ENCODE measurements at regions not wholly inside any gene's neighbourhood (a gene's known extent, or its start where the extent isn't known, plus 50 kb on each side); places are given as distances from the start of the nearest gene placed in this dataset.
A peak's percentile ranks its signal among the peaks of the same experiment; 100 is the strongest.

- no peak for TF ChIP-seq YY1 (IDR thresholded peaks at IDR 0.05; ENCODE audit: low read depth)
- TF ChIP-seq FOXM1 (IDR thresholded peaks at IDR 0.05; ENCODE audit: borderline replicate concordance, low read depth): no peak
- TF ChIP-seq TEAD4 (IDR thresholded peaks at IDR 0.05): no peak
- TF ChIP-seq CREB1 (IDR thresholded peaks at IDR 0.05; ENCODE audit: low read depth): no peak
- no peak for TF ChIP-seq CEBPB (IDR thresholded peaks at IDR 0.05)
- TF ChIP-seq RAD21 (IDR thresholded peaks at IDR 0.05; ENCODE audit: low read depth): no peak
- TF ChIP-seq USF1 (IDR thresholded peaks at IDR 0.05): no peak
- TF ChIP-seq TAF1 (IDR thresholded peaks at IDR 0.05; ENCODE audit: low read depth): no peak
- no peak for TF ChIP-seq MAX (IDR thresholded peaks at IDR 0.05)
- no peak for TF ChIP-seq TCF12 (IDR thresholded peaks at IDR 0.05; ENCODE audit: low read depth)
- TF ChIP-seq EGR1 (IDR thresholded peaks at IDR 0.05): no peak
- TF ChIP-seq NFIC (IDR thresholded peaks at IDR 0.05): no peak
- no peak for TF ChIP-seq EP300 (IDR thresholded peaks at IDR 0.05; ENCODE audit: borderline replicate concordance)
- no peak for TF ChIP-seq ZBTB7A (IDR thresholded peaks at IDR 0.05; ENCODE audit: low read depth)
Measured at GRCh38 chr7:116310141-116310540, 99.8 kb downstream of the TES start.

GRCh38 chr7:116311259-116311658 lies 100.9 kb downstream of the TES start:
- no peak for TF ChIP-seq EP300 (IDR thresholded peaks at IDR 0.05; ENCODE audit: borderline replicate concordance)

GRCh38 chr7:116311816-116312471 lies 101.6 kb downstream of the TES start:
- TF ChIP-seq MAX (IDR thresholded peaks at IDR 0.05) (no peak), CREB1 (IDR thresholded peaks at IDR 0.05; ENCODE audit: low read depth) (no peak)

GRCh38 chr7:116315293-116315692 lies 105.0 kb downstream of the TES start:
- no peak for TF ChIP-seq MAX (IDR thresholded peaks at IDR 0.05)
- no peak for TF ChIP-seq ZBTB7A (IDR thresholded peaks at IDR 0.05; ENCODE audit: low read depth)
- no peak for TF ChIP-seq EP300 (IDR thresholded peaks at IDR 0.05; ENCODE audit: borderline replicate concordance)
- TF ChIP-seq TAF1 (IDR thresholded peaks at IDR 0.05; ENCODE audit: low read depth): no peak
- TF ChIP-seq REST (IDR thresholded peaks at IDR 0.05; ENCODE audit: low read depth): no peak
- no peak for TF ChIP-seq USF1 (IDR thresholded peaks at IDR 0.05)
- no peak for TF ChIP-seq NFIC (IDR thresholded peaks at IDR 0.05)

- no peak for TF ChIP-seq ZBTB7A (IDR thresholded peaks at IDR 0.05; ENCODE audit: low read depth)
- TF ChIP-seq RAD21 (IDR thresholded peaks at IDR 0.05; ENCODE audit: low read depth): no peak
- TF ChIP-seq USF1 (IDR thresholded peaks at IDR 0.05): no peak
- no peak for TF ChIP-seq TCF12 (IDR thresholded peaks at IDR 0.05; ENCODE audit: low read depth)
- TF ChIP-seq TEAD4 (IDR thresholded peaks at IDR 0.05): no peak
- TF ChIP-seq EGR1 (IDR thresholded peaks at IDR 0.05): no peak
Measured at GRCh38 chr7:116315803-116316202, 105.5 kb downstream of the TES start.

- TF ChIP-seq FOXM1 (IDR thresholded peaks at IDR 0.05; ENCODE audit: borderline replicate concordance, low read depth) (peak; percentile 63; the same call in 1 of the 2 replicates), RAD21 (IDR thresholded peaks at IDR 0.05; ENCODE audit: low read depth) (0 out of 2 replicates have a peak, but pooled peaks have one; percentile 2), REST (IDR thresholded peaks at IDR 0.05; ENCODE audit: low read depth) (no peak), YY1 (IDR thresholded peaks at IDR 0.05; ENCODE audit: low read depth) (no peak), EP300 (IDR thresholded peaks at IDR 0.05; ENCODE audit: borderline replicate concordance) (peak; percentile 76; the same call in 1 of the 2 replicates), MAX (IDR thresholded peaks at IDR 0.05) (peak; percentile 22; the same call in 1 of the 2 replicates), TCF12 (IDR thresholded peaks at IDR 0.05; ENCODE audit: low read depth) (peak; percentile 52; the same call in 1 of the 2 replicates), USF1 (IDR thresholded peaks at IDR 0.05) (no peak), EGR1 (IDR thresholded peaks at IDR 0.05) (no peak), NFIC (IDR thresholded peaks at IDR 0.05) (peak; percentile 68), CEBPB (IDR thresholded peaks at IDR 0.05) (0 out of 2 replicates have a peak, but pooled peaks have one; percentile 3), TEAD4 (IDR thresholded peaks at IDR 0.05) (peak; percentile 33)
Measured at GRCh38 chr7:116316838-116317628, 106.7 kb downstream of the TES start.

Data from Ishikawa (cell line).